NCI-H524 treated with DMSO at 0.1 percent for 48 hours (cell line): ENCODE measurements at regions not wholly inside any gene's neighbourhood (a gene's known extent, or its start where the extent isn't known, plus 50 kb on each side); places are given as distances from the start of the nearest gene placed in this dataset.
"Not testable (repeated sequence)": the region's sequence is repeated elsewhere in the genome, so short reads cannot be mapped to it uniquely, and the experiment has no call there.

Experiments used
- DNase-seq: peaks from one replicate; lab custom pipeline; 2025; lab: John Stamatoyannopoulos, UW

DNA sequence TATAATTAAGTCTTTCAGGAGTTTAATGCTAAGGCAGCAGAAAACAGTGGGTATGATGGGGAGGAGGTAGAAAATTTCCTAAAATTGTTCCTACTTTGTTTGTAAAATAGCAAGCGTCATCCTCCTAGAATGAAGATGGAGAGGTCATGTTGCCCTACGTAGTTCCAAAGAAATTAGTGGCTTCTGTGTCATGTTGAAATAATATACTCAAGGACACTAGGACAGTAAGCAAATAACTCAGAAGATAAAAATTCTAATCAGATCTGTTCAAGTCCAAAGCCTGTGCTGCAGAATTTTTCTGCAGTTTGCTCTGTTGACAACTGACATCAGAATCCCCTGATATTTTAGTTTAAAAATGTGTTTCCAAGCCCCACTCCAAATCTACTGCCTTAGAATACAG is 486.3 kb downstream of the DIRAS2 start:
- DNase-seq, result no peak

- DNase-seq, result no peak
Measured at GRCh38 chr9:90162326-90162725, 480.3 kb downstream of the DIRAS2 start.

GRCh38 chr9:90162819-90163218 is 479.8 kb downstream of the DIRAS2 start:
- DNase-seq, result no peak

- DNase-seq, result no peak
Measured at GRCh38 chr9:90165281-90165680, 477.3 kb downstream of the DIRAS2 start.

DNA sequence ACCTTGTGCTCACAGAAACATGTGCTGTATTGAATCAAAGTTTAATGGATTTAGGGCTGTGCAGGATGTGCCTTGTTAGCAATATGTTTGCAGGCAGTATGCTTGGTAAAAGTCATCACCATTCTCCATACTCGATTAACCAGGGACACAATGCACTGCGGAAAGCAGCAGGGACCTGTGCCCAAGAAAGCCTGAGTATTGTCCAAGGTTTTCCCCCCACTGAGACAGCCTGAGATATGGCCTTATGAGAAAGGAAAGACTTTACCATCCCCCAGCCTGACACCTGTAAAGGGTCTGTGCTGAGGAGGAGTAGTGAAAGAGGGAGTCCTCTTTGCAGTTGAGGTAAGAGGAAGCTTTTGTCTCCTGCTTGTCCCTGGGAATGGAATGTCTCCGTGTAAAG is 476.2 kb downstream of the DIRAS2 start:
- DNase-seq, result not testable (repeated sequence)

GRCh38 chr9:90167914-90168313 is 474.7 kb downstream of the DIRAS2 start:
- DNase-seq, result no peak

DNA sequence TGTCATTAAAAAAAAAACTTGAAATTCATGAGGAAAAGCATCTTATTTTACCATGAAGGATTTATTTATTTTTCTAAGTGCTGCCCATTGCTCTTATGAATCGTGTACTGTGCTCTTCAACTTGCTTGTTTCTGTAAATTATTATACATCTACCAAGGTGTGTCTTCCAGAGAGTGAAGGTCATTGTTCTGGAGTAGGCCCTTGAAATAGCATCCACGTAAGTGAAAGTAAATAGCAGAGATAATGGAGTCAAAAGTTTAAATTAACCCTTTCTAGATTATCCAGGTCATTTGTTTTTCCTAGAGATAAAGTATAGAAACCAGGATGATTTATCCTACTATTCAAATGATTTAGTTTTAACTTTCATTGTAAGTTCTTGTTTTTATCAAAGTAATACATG is 473.1 kb downstream of the DIRAS2 start:
- no peak for DNase-seq

DNA sequence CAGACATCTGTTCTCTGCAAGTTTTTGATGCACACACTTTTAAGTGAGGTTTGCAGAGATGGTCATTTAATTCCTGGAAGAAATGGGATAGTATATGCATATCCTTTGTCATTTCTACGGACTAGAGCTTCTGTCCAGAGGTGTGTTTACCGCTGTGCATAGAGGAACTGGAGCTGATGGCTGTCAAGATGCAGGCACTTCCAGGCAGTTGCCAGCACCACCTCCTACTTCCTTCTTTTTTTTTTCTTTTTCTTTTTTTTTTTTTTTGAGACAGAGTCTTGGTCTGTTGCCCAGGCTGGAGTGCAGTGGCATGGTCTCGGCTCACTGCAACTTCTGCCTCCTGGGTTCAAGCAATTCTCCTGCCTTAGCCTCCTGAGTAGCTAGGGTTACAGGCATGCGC is 468.7 kb downstream of the DIRAS2 start:
- DNase-seq, result not testable (repeated sequence)

DNA sequence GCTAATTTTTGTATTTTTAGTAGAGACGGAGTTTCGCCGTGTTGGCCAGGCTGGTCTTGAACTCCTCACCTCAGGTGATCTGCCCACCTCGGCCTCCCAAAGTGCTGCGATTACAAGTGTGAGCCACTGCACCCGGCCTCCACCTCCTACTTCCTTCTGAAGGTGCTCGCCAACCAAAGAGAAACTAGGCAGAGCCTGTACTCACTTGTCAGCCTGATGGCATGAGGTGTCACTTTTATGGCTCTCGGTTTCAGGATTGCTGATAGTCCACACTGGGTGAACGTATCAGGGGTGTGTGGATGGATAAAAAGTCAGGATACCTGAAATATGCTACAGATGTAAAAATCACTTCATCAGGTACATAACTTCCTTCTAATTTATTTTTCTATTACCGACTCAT is 468.3 kb downstream of the DIRAS2 start:
- DNase-seq, result not testable (repeated sequence)

GRCh38 chr9:90175257-90175656 is 467.4 kb downstream of the DIRAS2 start:
- no peak for DNase-seq

- DNase-seq, result no peak
Measured at GRCh38 chr9:90175865-90176264, 466.8 kb downstream of the DIRAS2 start.

DNA sequence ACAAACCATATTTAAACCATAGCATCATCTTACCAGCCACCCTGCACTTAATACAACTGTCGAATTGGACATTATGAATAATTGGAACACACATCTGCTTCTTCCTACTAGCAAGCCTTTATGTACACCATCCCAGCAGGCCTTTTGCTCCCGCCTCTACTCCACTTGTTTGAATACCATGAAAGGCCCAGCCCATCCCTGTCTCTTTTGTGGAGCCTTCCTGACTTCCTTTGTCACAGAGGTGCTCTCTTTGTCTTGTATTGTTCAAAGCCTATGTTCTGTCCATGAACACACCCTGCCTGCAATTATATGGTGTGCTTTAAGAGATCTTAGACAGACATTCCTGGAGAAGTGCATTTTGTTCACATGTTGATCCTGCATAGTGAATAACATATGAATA is 465.7 kb downstream of the DIRAS2 start:
- no peak for DNase-seq

GRCh38 chr9:90180381-90180780 is 462.2 kb downstream of the DIRAS2 start:
- DNase-seq, result no peak

- no peak for DNase-seq
Measured at GRCh38 chr9:90188656-90189055, 454.0 kb downstream of the DIRAS2 start.

DNA sequence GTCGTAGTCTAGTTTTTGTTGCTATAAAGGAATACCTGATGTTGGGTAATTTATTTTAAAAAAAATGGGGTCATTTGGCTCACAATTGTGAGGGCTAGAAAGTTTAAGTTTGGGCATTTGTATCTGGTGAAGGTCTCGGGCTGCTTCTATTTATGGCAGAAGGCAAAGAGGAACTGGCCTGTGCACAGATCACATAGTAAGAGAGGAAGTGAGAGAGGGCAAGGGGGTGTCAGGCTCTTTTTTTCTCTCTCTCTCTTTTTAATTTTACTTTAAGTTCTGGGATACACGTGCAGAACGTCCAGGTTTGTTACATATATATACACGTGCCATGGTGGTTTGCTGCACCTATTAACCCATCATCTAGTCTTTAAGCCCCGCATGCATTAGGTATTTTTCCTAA is 453.3 kb downstream of the DIRAS2 start:
- DNase-seq, result no peak

- not testable (repeated sequence) for DNase-seq
Measured at GRCh38 chr9:90192465-90192864, 450.2 kb downstream of the DIRAS2 start.

GRCh38 chr9:90198956-90199355 is 443.7 kb downstream of the DIRAS2 start:
- DNase-seq, result no peak

DNA sequence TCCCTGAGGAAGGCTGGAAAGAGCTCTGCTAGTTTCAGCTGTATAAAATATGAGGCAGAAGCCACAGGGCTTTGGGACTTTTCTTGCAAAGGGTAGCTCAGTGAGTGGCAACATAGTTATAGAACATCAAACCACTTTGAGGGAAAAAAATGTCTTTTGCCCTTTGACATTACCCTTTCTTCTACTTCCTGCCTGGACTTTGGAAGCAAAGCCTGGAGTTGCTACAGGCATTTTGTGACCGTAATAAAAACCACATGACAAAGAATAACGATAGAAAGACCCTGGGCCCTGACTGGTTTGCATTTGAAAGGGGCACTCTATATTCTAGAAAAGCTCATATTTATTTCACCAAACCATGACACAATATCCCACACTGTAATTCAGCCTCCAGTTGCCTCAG is 440.9 kb downstream of the DIRAS2 start:
- no peak for DNase-seq

DNA sequence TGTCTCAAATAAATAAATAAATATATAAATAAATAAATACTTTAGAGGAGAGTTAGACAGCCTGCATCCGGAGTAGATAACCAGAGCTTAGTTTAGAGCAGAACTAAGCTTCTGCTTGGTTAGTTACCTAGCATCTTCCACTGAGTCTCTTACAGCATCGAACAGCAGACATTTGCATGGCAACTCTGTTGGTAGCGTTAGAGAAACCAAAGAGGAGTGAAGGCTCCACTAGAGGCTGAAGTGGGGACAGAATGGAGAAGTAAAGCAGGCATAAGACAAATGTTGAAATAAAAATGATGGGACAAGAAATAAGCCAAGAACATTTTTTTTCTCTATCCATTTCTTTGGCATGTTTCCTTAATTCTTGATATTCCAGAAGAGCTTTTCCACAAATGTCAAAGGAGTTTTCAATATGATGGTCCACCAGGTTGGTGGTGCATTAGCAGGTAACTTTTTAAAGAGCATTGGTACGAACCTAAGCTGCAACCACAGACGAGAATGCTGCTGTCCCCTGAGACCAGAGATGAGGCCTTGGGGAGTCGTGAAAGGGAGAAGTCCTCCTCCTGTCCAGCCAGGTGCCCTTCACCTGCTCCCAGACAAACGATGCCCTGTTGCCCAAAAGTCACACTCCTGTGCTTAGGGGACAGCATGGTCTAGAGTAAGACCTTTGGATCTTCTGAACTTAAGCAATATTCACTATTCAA is 438.3 kb downstream of the DIRAS2 start:
- DNase-seq, result no peak

DNA sequence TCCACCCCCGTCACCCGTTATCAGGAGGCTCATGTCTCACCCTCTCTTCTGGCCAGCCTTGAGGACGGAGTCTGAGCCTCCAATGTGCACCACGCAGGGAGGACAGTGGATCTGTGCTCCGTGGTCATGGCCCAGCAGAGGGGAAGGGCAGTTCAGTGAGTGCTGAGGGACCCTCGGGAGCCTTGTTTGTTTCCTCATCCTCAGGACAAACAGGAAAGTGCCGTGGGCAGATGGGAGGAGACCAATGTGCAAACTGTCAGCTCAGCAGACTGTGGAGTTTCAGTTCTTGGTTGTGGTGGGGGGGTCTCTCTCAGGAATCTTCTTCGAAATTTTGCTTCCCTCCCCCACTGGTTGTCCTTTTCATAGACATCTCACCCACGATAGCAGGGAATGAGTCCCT is 429.6 kb downstream of the DIRAS2 start:
- DNase-seq, result not testable (repeated sequence)

GRCh38 chr9:90219548-90220118 is 423.0 kb downstream of the DIRAS2 start:
- no peak for DNase-seq

DNA sequence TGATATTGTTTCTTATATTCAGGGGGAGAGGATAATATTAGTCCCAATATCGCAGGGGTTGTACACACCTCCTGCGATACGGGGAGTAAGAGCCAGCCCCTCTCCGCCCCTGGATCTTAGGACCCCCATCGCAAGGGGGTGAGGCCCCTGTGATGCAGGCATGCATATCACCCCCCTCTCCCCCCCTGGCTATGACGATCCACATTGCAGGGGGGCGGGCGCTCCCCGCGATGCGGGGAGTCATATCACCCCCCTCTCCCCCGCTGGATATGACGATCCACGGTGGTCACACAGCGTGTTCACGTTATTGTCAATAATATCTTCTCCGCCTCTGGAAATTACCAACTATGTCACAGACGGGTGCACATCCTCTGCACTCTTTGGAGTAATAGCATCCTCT is 420.7 kb downstream of the DIRAS2 start:
- DNase-seq, result not testable (repeated sequence)

GRCh38 chr9:90226839-90227338 is 415.7 kb downstream of the DIRAS2 start:
- DNase-seq, result not testable (repeated sequence)

DNA sequence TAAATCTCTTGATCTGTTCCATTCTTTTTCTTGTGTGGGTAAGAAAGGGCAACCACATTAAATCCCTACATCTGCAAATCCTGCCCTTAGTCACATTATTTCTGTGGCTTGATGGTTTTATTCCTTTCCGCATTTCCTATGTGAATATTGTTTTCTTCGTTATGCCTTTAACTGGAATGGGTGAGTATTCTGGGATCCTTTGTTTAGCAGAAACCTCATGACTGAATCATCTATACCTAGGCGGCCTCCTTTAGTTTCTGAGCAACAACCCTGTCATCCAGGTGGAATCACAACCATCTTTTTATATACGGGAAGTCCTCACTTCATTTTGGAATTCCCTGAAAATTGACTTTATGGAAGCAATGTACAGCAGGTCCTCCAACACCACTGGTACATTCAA is 409.5 kb downstream of the DIRAS2 start:
- DNase-seq, result not testable (repeated sequence)
